OCI-LY7 (cell line): ENCODE measurements at regions not wholly inside any gene's neighbourhood (a gene's known extent, or its start where the extent isn't known, plus 50 kb on each side); places are given as distances from the start of the nearest gene placed in this dataset.

Source experiments
- EZH2phosphoT487 ChIP-seq: fragments of 200-600 bp; sonication (generic); IDR thresholded peaks from 2 replicates; pipeline ENCODE4 v1.6.1; 2018; ENCODE audit warnings: low read depth, borderline replicate concordance, mild to moderate bottlenecking, mixed run types, antibody characterized with exemption, low read length, moderate library complexity, mixed read lengths
- TF ChIP-seq, protein P1 (sequence below): fragments of 200-600 bp; sonication (generic); conservative IDR thresholded peaks from 2 replicates; pipeline ENCODE4 v1.5.1; 2014; ENCODE audit warnings: mild to moderate bottlenecking, antibody characterized with exemption, low read length, moderate library complexity, mixed read lengths

DNA sequence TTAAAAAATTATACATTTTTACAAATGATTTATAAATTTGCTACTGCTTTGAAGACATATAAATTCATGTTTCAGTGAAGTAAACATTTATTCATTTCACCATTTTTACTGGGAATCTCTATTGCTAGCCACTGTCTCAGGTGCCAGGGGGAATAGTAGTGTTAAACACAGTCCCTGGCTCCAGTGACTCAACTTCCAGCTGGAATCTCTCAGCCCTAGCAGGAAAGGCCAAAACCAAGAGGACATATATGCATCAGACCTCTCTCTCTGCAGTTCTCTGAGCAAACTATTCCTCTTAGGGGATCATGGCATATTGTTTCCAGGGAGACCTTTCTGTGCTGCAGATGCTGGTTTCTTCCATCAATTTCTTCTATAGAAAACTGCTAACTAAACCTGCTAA, 1009.0 kb upstream of the LCORL start:
- TF ChIP-seq, protein P1, sequence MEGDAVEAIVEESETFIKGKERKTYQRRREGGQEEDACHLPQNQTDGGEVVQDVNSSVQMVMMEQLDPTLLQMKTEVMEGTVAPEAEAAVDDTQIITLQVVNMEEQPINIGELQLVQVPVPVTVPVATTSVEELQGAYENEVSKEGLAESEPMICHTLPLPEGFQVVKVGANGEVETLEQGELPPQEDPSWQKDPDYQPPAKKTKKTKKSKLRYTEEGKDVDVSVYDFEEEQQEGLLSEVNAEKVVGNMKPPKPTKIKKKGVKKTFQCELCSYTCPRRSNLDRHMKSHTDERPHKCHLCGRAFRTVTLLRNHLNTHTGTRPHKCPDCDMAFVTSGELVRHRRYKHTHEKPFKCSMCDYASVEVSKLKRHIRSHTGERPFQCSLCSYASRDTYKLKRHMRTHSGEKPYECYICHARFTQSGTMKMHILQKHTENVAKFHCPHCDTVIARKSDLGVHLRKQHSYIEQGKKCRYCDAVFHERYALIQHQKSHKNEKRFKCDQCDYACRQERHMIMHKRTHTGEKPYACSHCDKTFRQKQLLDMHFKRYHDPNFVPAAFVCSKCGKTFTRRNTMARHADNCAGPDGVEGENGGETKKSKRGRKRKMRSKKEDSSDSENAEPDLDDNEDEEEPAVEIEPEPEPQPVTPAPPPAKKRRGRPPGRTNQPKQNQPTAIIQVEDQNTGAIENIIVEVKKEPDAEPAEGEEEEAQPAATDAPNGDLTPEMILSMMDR = no peak
- TF ChIP-seq EZH2phosphoT487 = no peak
